ENCODE measurements at regions not wholly inside any gene's neighbourhood (a gene's known extent, or its start where the extent isn't known, plus 50 kb on each side); places are given as distances from the start of the nearest gene placed in this dataset.

- DNase-seq (ENCODE audit: unreplicated experiment): no peak
These were observed 124.5 kb upstream of the USP15 start for GRCh38 chr12:62135553-62136200.

GRCh38 chr12:62136496-62136895 is 123.7 kb upstream of the USP15 start:
- no peaks in the 10 kb centered on the region for H3K27me3 Mint-ChIP-seq (ENCODE audit: insufficient read depth, unreplicated experiment)
- H3K27ac Mint-ChIP-seq (ENCODE audit: low read depth, unreplicated experiment): no peak overlapping the region
- DNase-seq (ENCODE audit: unreplicated experiment): no peak
- no peaks in the 10 kb centered on the region for H3K4me1 Mint-ChIP-seq (ENCODE audit: insufficient read depth, unreplicated experiment)
- H3K9me3 Mint-ChIP-seq (ENCODE audit: unreplicated experiment): no peaks in the 10 kb centered on the region
- H3K36me3 Mint-ChIP-seq (ENCODE audit: insufficient read depth, unreplicated experiment): no peaks in the 10 kb centered on the region
- no TSS peak for BruUV-seq (replicated peaks)
- intact Hi-C loops (cut with micrococcal nuclease): no loop called here
- TF ChIP-seq, protein P1, sequence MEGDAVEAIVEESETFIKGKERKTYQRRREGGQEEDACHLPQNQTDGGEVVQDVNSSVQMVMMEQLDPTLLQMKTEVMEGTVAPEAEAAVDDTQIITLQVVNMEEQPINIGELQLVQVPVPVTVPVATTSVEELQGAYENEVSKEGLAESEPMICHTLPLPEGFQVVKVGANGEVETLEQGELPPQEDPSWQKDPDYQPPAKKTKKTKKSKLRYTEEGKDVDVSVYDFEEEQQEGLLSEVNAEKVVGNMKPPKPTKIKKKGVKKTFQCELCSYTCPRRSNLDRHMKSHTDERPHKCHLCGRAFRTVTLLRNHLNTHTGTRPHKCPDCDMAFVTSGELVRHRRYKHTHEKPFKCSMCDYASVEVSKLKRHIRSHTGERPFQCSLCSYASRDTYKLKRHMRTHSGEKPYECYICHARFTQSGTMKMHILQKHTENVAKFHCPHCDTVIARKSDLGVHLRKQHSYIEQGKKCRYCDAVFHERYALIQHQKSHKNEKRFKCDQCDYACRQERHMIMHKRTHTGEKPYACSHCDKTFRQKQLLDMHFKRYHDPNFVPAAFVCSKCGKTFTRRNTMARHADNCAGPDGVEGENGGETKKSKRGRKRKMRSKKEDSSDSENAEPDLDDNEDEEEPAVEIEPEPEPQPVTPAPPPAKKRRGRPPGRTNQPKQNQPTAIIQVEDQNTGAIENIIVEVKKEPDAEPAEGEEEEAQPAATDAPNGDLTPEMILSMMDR (IDR thresholded peaks at IDR 0.05; ENCODE audit: unreplicated experiment): no peak
- POLR2A ChIA-PET: interaction anchor here (0.7 kb wide), 1 partner anchor 13 kb away, joined by 5 read pairs; no protein-coding TSS in a partner anchor
- CTCF ChIA-PET: interaction anchor here (0.6 to 1.9 kb wide), 5 partner anchors 13 to 1536 kb away, joined by 3 to 9 read pairs (median 3); no protein-coding TSS in a partner anchor
- H3K4me3 Mint-ChIP-seq (ENCODE audit: unreplicated experiment): no peak overlapping the region

More at GRCh38 chr12:62135553-62136200, 124.5 kb upstream of the USP15 start:
- H3K9me3 Mint-ChIP-seq (ENCODE audit: unreplicated experiment): no peaks in the 10 kb centered on the region
- TF ChIP-seq, protein P1 (IDR thresholded peaks at IDR 0.05; ENCODE audit: unreplicated experiment): no peak
- BruUV-seq (replicated peaks): no TSS peak
- intact Hi-C loops (cut with micrococcal nuclease): no loop called here
- no peaks in the 10 kb centered on the region for H3K27me3 Mint-ChIP-seq (ENCODE audit: insufficient read depth, unreplicated experiment)
- ChIA-PET CTCF (interaction anchor here (0.6 to 1.9 kb wide), 4 partner anchors 12 to 1535 kb away, joined by 3 to 9 read pairs (median 4); no protein-coding TSS in a partner anchor), POLR2A (interaction anchor here (0.6 kb wide), 1 partner anchor 132 kb away, joined by 4 read pairs; no protein-coding TSS in a partner anchor)
- no peaks in the 10 kb centered on the region for H3K4me1 Mint-ChIP-seq (ENCODE audit: insufficient read depth, unreplicated experiment)
- no peaks in the 10 kb centered on the region for H3K36me3 Mint-ChIP-seq (ENCODE audit: insufficient read depth, unreplicated experiment)
- H3K4me3 Mint-ChIP-seq (ENCODE audit: unreplicated experiment): no peak overlapping the region
- H3K27ac Mint-ChIP-seq (ENCODE audit: low read depth, unreplicated experiment): no peak overlapping the region

DNA sequence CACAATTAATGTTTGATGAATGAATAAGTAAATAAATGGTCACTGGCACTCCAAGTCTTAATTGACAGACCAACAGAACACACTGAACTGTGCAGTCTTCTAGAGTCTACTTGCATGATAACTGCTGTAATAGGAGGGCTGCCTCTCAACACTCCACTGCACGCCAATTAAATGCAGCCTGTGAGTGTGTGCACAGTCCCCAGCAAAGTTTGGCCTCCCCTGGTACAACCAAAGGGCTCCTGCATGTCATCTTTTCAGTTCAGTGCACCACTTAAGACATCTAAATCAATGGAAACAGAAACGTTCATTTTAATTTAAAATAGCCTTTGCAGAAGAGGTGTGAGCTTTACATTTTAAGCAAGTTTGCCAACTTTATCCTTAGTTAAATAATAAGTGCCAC is 121.7 kb upstream of the USP15 start:
- intact Hi-C loops (cut with micrococcal nuclease): no loop called here
- Mint-ChIP-seq H3K4me1 (ENCODE audit: insufficient read depth, unreplicated experiment) (no peaks in the 10 kb centered on the region), H3K27ac (ENCODE audit: low read depth, unreplicated experiment) (no peak overlapping the region)

DNA sequence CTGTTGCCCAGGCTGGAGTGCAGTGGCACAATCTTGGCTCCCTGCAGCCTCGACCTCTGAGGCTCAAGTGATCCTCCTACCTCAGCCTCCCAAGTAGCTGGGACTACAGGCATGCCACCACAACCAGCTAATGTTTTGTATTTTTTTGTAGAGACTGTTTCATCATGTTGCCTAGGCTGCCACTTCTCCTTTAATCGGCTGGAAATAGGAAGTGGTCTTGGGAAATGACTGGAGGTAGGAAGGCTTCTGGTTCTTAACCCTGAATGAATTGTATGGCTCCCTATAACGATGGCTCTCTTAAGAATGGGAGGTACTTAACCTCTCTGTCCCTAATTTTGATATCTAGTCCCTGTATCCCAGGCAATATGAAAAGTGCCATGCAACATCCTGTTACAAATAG is 113.9 kb upstream of the USP15 start:
- no peaks in the 10 kb centered on the region for H3K36me3 Mint-ChIP-seq (ENCODE audit: insufficient read depth, unreplicated experiment)
- ChIA-PET CTCF (no interaction called here), POLR2A (no interaction called here)
- no peak overlapping the region for H3K27ac Mint-ChIP-seq (ENCODE audit: low read depth, unreplicated experiment)
- H3K4me1 Mint-ChIP-seq (ENCODE audit: insufficient read depth, unreplicated experiment): no peaks in the 10 kb centered on the region
- BruUV-seq (replicated peaks): no TSS peak
- H3K9me3 Mint-ChIP-seq (ENCODE audit: unreplicated experiment): no peaks in the 10 kb centered on the region
- H3K27me3 Mint-ChIP-seq (ENCODE audit: insufficient read depth, unreplicated experiment): no peaks in the 10 kb centered on the region
- H3K4me3 Mint-ChIP-seq (ENCODE audit: unreplicated experiment): no peak overlapping the region
- intact Hi-C loops (cut with micrococcal nuclease): no loop called here
- DNase-seq (ENCODE audit: unreplicated experiment): no peak
- TF ChIP-seq, protein P1 (IDR thresholded peaks at IDR 0.05; ENCODE audit: unreplicated experiment): no peak

More for the DNA sequence above, 121.7 kb upstream of the USP15 start:
- Mint-ChIP-seq H3K9me3 (ENCODE audit: unreplicated experiment) (no peaks in the 10 kb centered on the region), H3K27me3 (ENCODE audit: insufficient read depth, unreplicated experiment) (no peaks in the 10 kb centered on the region), H3K36me3 (ENCODE audit: insufficient read depth, unreplicated experiment) (no peaks in the 10 kb centered on the region), H3K4me3 (ENCODE audit: unreplicated experiment) (no peak overlapping the region)
- ChIA-PET POLR2A (no interaction called here), CTCF (interaction anchor here (0.7 kb wide), 1 partner anchor 1986 kb away, joined by 3 read pairs; no protein-coding TSS in a partner anchor)
- DNase-seq (ENCODE audit: unreplicated experiment): no peak
- BruUV-seq (replicated peaks): no TSS peak
- TF ChIP-seq, protein P1 (IDR thresholded peaks at IDR 0.05; ENCODE audit: unreplicated experiment): no peak

Data from MCF 10A (cell line).